ENCODE measurements at regions not wholly inside any gene's neighbourhood (a gene's known extent, or its start where the extent isn't known, plus 50 kb on each side); places are given as distances from the start of the nearest gene placed in this dataset.

- H3K36me3 ChIP-seq, result no peaks in the 10 kb centered on the region
- intact Hi-C loops (cut with DNase I; ENCODE audit: low total_unique reads), result no loop called here
- no peaks in the 10 kb centered on the region for H3K27me3 ChIP-seq
- TF ChIP-seq CTCF (IDR thresholded peaks at IDR 0.05), result no peak
- TF ChIP-seq POLR2A (IDR thresholded peaks at IDR 0.05), result no peak
- H3K27ac ChIP-seq, result no peak overlapping the region
- DNase-seq, result no peak
- H3K4me3 ChIP-seq, result no peak overlapping the region
- H3K4me1 ChIP-seq, result no peaks in the 10 kb centered on the region
- no peaks in the 10 kb centered on the region for H3K9me3 ChIP-seq
Observed at GRCh38 chr2:777546-777945, 100.3 kb upstream of the TMEM18 start.

- H3K4me1 ChIP-seq, result no peaks in the 10 kb centered on the region
- intact Hi-C loops (cut with DNase I; ENCODE audit: low total_unique reads), result no loop called here
- no peaks in the 10 kb centered on the region for H3K9me3 ChIP-seq
- TF ChIP-seq CTCF (IDR thresholded peaks at IDR 0.05), result no peak
- no peak for TF ChIP-seq POLR2A (IDR thresholded peaks at IDR 0.05)
- H3K27me3 ChIP-seq, result no peaks in the 10 kb centered on the region
- no peak overlapping the region for H3K4me3 ChIP-seq
- no peak overlapping the region for H3K27ac ChIP-seq
- no peaks in the 10 kb centered on the region for H3K36me3 ChIP-seq
- DNase-seq, result no peak
Observed at GRCh38 chr2:777051-777450, 99.8 kb upstream of the TMEM18 start.

GRCh38 chr2:776487-776886 is 99.3 kb upstream of the TMEM18 start:
- Histone ChIP-seq H3K27me3 (no peaks in the 10 kb centered on the region), H3K9me3 (no peaks in the 10 kb centered on the region), H3K27ac (no peak overlapping the region), H3K4me3 (no peak overlapping the region), H3K4me1 (no peaks in the 10 kb centered on the region), H3K36me3 (no peaks in the 10 kb centered on the region)
- no peak for DNase-seq
- TF ChIP-seq CTCF (IDR thresholded peaks at IDR 0.05) (no peak), POLR2A (IDR thresholded peaks at IDR 0.05) (no peak)
- intact Hi-C loops (cut with DNase I; ENCODE audit: low total_unique reads), result no loop called here

DNA sequence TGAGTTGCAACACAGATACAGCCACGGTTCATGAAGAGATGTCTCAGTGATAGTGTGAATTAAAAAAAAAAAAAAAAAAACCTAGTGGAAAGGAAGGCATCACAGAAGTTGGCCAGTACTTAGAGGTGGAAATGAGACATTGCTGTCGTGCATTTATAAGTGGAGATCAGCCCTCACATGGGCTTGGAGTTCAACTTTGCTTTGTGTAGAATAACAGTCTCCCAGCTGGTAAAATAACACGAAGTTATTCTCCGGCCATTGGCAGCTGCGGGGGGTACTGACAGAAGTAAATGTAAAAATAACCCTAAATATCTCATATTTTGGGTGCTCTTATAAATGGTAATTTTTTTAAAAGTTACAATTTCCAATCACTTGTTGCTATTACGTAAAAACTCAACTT is 98.8 kb upstream of the TMEM18 start:
- H3K36me3 ChIP-seq, result no peaks in the 10 kb centered on the region
- no peak overlapping the region for H3K4me3 ChIP-seq
- H3K4me1 ChIP-seq, result no peaks in the 10 kb centered on the region
- DNase-seq, result no peak
- no peaks in the 10 kb centered on the region for H3K9me3 ChIP-seq
- intact Hi-C loops (cut with DNase I; ENCODE audit: low total_unique reads), result no loop called here
- no peak overlapping the region for H3K27ac ChIP-seq
- no peaks in the 10 kb centered on the region for H3K27me3 ChIP-seq
- TF ChIP-seq POLR2A (IDR thresholded peaks at IDR 0.05) (no peak), CTCF (IDR thresholded peaks at IDR 0.05) (no peak)

GRCh38 chr2:774436-774835 is 97.2 kb upstream of the TMEM18 start:
- H3K4me3 ChIP-seq, result no peak overlapping the region
- TF ChIP-seq POLR2A (IDR thresholded peaks at IDR 0.05) (no peak), CTCF (IDR thresholded peaks at IDR 0.05) (no peak)
- H3K36me3 ChIP-seq, result no peaks in the 10 kb centered on the region
- no peaks in the 10 kb centered on the region for H3K4me1 ChIP-seq
- no peak overlapping the region for H3K27ac ChIP-seq
- H3K27me3 ChIP-seq, result no peaks in the 10 kb centered on the region
- intact Hi-C loops (cut with DNase I; ENCODE audit: low total_unique reads), result no loop called here
- DNase-seq, result no peak
- H3K9me3 ChIP-seq, result no peaks in the 10 kb centered on the region
